ENCODE measurements at regions not wholly inside any gene's neighbourhood (a gene's known extent, or its start where the extent isn't known, plus 50 kb on each side); places are given as distances from the start of the nearest gene placed in this dataset.

GRCh38 chr2:65495251-65495877 is 63.0 kb upstream of the SPRED2 start:
- H3K79me2 ChIP-seq, result no peaks in the 10 kb centered on the region
- H3K36me3 ChIP-seq (ENCODE audit: control insufficient read depth, insufficient read depth, low read length), result no peaks in the 10 kb centered on the region
- H3K9me3 ChIP-seq (ENCODE audit: control insufficient read depth, low read length), result no peaks in the 10 kb centered on the region
- H3K27me3 ChIP-seq (ENCODE audit: control insufficient read depth, insufficient read depth, low read length), result no peaks in the 10 kb centered on the region
- H2AFZ ChIP-seq, result no peak overlapping the region
- no peaks in the 10 kb centered on the region for H3K4me1 ChIP-seq
- H3K9ac ChIP-seq, result no peak overlapping the region
- no peak overlapping the region for H3K27ac ChIP-seq
- H3K4me3 ChIP-seq (ENCODE audit: low read depth, low read length), result no peak overlapping the region
- no peak for TF ChIP-seq CTCF (IDR thresholded peaks at IDR 0.05)
- no peak overlapping the region for H3K4me2 ChIP-seq (ENCODE audit: low read length)

GRCh38 chr2:65494078-65494477 is 61.7 kb upstream of the SPRED2 start:
- Histone ChIP-seq H3K36me3 (ENCODE audit: control insufficient read depth, insufficient read depth, low read length) (no peaks in the 10 kb centered on the region), H3K9me3 (ENCODE audit: control insufficient read depth, low read length) (no peaks in the 10 kb centered on the region), H3K27ac (no peak overlapping the region), H3K4me3 (ENCODE audit: low read depth, low read length) (no peak overlapping the region), H3K9ac (no peak overlapping the region), H3K79me2 (no peaks in the 10 kb centered on the region), H2AFZ (no peak overlapping the region), H3K4me2 (ENCODE audit: low read length) (no peak overlapping the region), H3K27me3 (ENCODE audit: control insufficient read depth, insufficient read depth, low read length) (no peaks in the 10 kb centered on the region), H3K4me1 (no peaks in the 10 kb centered on the region)
- TF ChIP-seq CTCF (IDR thresholded peaks at IDR 0.05), result no peak

- Histone ChIP-seq H3K9me3 (ENCODE audit: control insufficient read depth, low read length) (no peaks in the 10 kb centered on the region), H3K36me3 (ENCODE audit: control insufficient read depth, insufficient read depth, low read length) (no peaks in the 10 kb centered on the region), H3K27ac (no peak overlapping the region), H3K27me3 (ENCODE audit: control insufficient read depth, insufficient read depth, low read length) (no peaks in the 10 kb centered on the region), H3K4me3 (ENCODE audit: low read depth, low read length) (no peak overlapping the region), H3K4me1 (no peaks in the 10 kb centered on the region), H3K9ac (no peak overlapping the region), H3K79me2 (no peaks in the 10 kb centered on the region), H2AFZ (no peak overlapping the region), H3K4me2 (ENCODE audit: low read length) (no peak overlapping the region)
- TF ChIP-seq CTCF (IDR thresholded peaks at IDR 0.05), result no peak
Observed at GRCh38 chr2:65491381-65491905, 59.0 kb upstream of the SPRED2 start.

GRCh38 chr2:65490222-65490621 is 57.8 kb upstream of the SPRED2 start:
- H3K36me3 ChIP-seq (ENCODE audit: control insufficient read depth, insufficient read depth, low read length), result no peaks in the 10 kb centered on the region
- no peak overlapping the region for H3K27ac ChIP-seq
- no peak overlapping the region for H3K9ac ChIP-seq
- no peaks in the 10 kb centered on the region for H3K79me2 ChIP-seq
- H3K4me1 ChIP-seq, result no peaks in the 10 kb centered on the region
- H3K4me2 ChIP-seq (ENCODE audit: low read length), result no peak overlapping the region
- no peak overlapping the region for H3K4me3 ChIP-seq (ENCODE audit: low read depth, low read length)
- TF ChIP-seq CTCF (IDR thresholded peaks at IDR 0.05), result no peak
- H2AFZ ChIP-seq, result no peak overlapping the region
- H3K27me3 ChIP-seq (ENCODE audit: control insufficient read depth, insufficient read depth, low read length), result no peaks in the 10 kb centered on the region
- H3K9me3 ChIP-seq (ENCODE audit: control insufficient read depth, low read length), result no peaks in the 10 kb centered on the region

- Histone ChIP-seq H3K4me2 (ENCODE audit: low read length) (no peak overlapping the region), H3K79me2 (no peaks in the 10 kb centered on the region), H3K9ac (no peak overlapping the region), H3K4me1 (no peaks in the 10 kb centered on the region), H3K27ac (no peak overlapping the region), H2AFZ (no peak overlapping the region), H3K27me3 (ENCODE audit: control insufficient read depth, insufficient read depth, low read length) (no peaks in the 10 kb centered on the region), H3K9me3 (ENCODE audit: control insufficient read depth, low read length) (no peaks in the 10 kb centered on the region), H3K36me3 (ENCODE audit: control insufficient read depth, insufficient read depth, low read length) (no peaks in the 10 kb centered on the region), H3K4me3 (ENCODE audit: low read depth, low read length) (no peak overlapping the region)
- no peak for TF ChIP-seq CTCF (IDR thresholded peaks at IDR 0.05)
Observed at GRCh38 chr2:65489269-65489668, 56.9 kb upstream of the SPRED2 start.
